GM19372 (cell line): ENCODE measurements at regions not wholly inside any gene's neighbourhood (a gene's known extent, or its start where the extent isn't known, plus 50 kb on each side); places are given as distances from the start of the nearest gene placed in this dataset.
"Not testable (repeated sequence)": the region's sequence is repeated elsewhere in the genome, so short reads cannot be mapped to it uniquely, and the experiment has no call there.

ENCODE experiments used
- ATAC-seq: cut with Tn5 transposase; IDR thresholded peaks from one replicate; pipeline ENCODE4 v1.9.1; 2021; ENCODE audit warnings: mild to moderate bottlenecking, low read depth, moderate library complexity; ENCODE audit not compliant: unreplicated experiment

- ATAC-seq, result no peak
Measured at GRCh38 chr22:47626428-47627390, 864.3 kb downstream of the TBC1D22A start.

GRCh38 chr22:47625531-47626427 lies 863.3 kb downstream of the TBC1D22A start:
- ATAC-seq, result no peak

- ATAC-seq, result no peak
Measured at GRCh38 chr22:47625013-47625385, 862.5 kb downstream of the TBC1D22A start.

GRCh38 chr22:47624252-47625012 lies 862.0 kb downstream of the TBC1D22A start:
- no peak for ATAC-seq

- ATAC-seq, result no peak
Measured at GRCh38 chr22:47623763-47624148, 861.3 kb downstream of the TBC1D22A start.

GRCh38 chr22:47623066-47623762 lies 860.8 kb downstream of the TBC1D22A start:
- ATAC-seq, result no peak

GRCh38 chr22:47622541-47622940 lies 860.1 kb downstream of the TBC1D22A start:
- ATAC-seq, result no peak

GRCh38 chr22:47621253-47621652 lies 858.8 kb downstream of the TBC1D22A start:
- ATAC-seq, result no peak

- no peak for ATAC-seq
Measured at GRCh38 chr22:47620391-47620790, 857.9 kb downstream of the TBC1D22A start.

- ATAC-seq, result no peak
Measured at GRCh38 chr22:47619631-47620030, 857.2 kb downstream of the TBC1D22A start.

GRCh38 chr22:47618180-47619010 lies 855.9 kb downstream of the TBC1D22A start:
- no peak for ATAC-seq

GRCh38 chr22:47617186-47617585 lies 854.7 kb downstream of the TBC1D22A start:
- no peak for ATAC-seq

GRCh38 chr22:47616396-47617020 lies 854.1 kb downstream of the TBC1D22A start:
- no peak for ATAC-seq

- ATAC-seq, result no peak
Measured at GRCh38 chr22:47615051-47615450, 852.6 kb downstream of the TBC1D22A start.

- ATAC-seq, result no peak
Measured at GRCh38 chr22:47613606-47614350, 851.3 kb downstream of the TBC1D22A start.

- ATAC-seq, result not testable (repeated sequence)
Measured at GRCh38 chr22:47613181-47613580, 850.7 kb downstream of the TBC1D22A start.

GRCh38 chr22:47612311-47612910 lies 850.0 kb downstream of the TBC1D22A start:
- ATAC-seq, result no peak

GRCh38 chr22:47610764-47611163 lies 848.3 kb downstream of the TBC1D22A start:
- no peak for ATAC-seq
